ENCODE measurements at regions not wholly inside any gene's neighbourhood (a gene's known extent, or its start where the extent isn't known, plus 50 kb on each side); places are given as distances from the start of the nearest gene placed in this dataset.
"Not testable (repeated sequence)": the region's sequence is repeated elsewhere in the genome, so short reads cannot be mapped to it uniquely, and the experiment has no call there.

- TF ChIP-seq ATOH8 (CRISPR knock-in tag; IDR thresholded peaks at IDR 0.05; ENCODE audit: low read depth) = no peak
Measured at GRCh38 chr12:124698211-124698997, 131.0 kb upstream of the NCOR2 start (continued).

- WGBS (ENCODE audit: missing lambda C conversion rate) = 88% methylated on average over 11 of the region's 11 CpGs
- FAIRE-seq; DNase-seq (ENCODE audit: low read depth in 1 of 2, low spot score in 1 of 2); H3K4me3 ChIP-seq; ATAC-seq; POLR2A ChIA-PET; H3K9me3 ChIP-seq; H3K27ac ChIP-seq; H3K4me2 ChIP-seq: not testable (repeated sequence)
- peaks cover 18% of the 10 kb centered on the region for H3K4me1 ChIP-seq
- CTCF ChIA-PET = interaction anchor here (1.0 to 3.3 kb wide), 2 partner anchors 11 to 12 kb away, joined by 3 to 11 read pairs; no protein-coding TSS in a partner anchor
Measured at GRCh38 chr12:124697722-124698121, 130.3 kb upstream of the NCOR2 start.

GRCh38 chr12:124696693-124697476, 129.5 kb upstream of the NCOR2 start:
- TF ChIP-seq BCL3 (IDR thresholded peaks at IDR 0.05) (no peak), HES2 (IDR thresholded peaks at IDR 0.05) (no peak), FOSB (CRISPR knock-in tag; IDR thresholded peaks at IDR 0.05) (no peak), HOXB5 (CRISPR knock-in tag; IDR thresholded peaks at IDR 0.05) (no peak), POLR2A (IDR thresholded peaks at IDR 0.05; ENCODE audit: low read length) (no peak), BHLHE40 (IDR thresholded peaks at IDR 0.05; ENCODE audit: low read depth, low read length) (no peak), FOSL2 (IDR thresholded peaks at IDR 0.05) (no peak), FOSL2 (CRISPR knock-in tag; IDR thresholded peaks at IDR 0.05) (no peak), EP300 (IDR thresholded peaks at IDR 0.05) (no peak), EHMT2 (IDR thresholded peaks at IDR 0.05; ENCODE audit: low read depth) (no peak)
- H3K4me1 ChIP-seq = peaks cover 18% of the 10 kb centered on the region
- H3K4me2 ChIP-seq = no peak overlapping the region
- H3K9me3 ChIP-seq = peaks cover 7% of the 10 kb centered on the region; the same call in 2 of the 3 replicates
- no peak for ATAC-seq
- H3K27ac ChIP-seq = 0 out of 6 replicates have a peak overlapping the region, but pooled peaks of 1 of the 2 experiments have one; percentile 10
- 57% methylated on average over 3 of the region's 3 CpGs for WGBS (ENCODE audit: missing lambda C conversion rate)
- POLR2A ChIA-PET = no interaction called here
- no peak overlapping the region for H3K4me3 ChIP-seq
- no peak for FAIRE-seq
- DNase-seq (ENCODE audit: low read depth in 1 of 2, low spot score in 1 of 2) = no peak
- CTCF ChIA-PET = interaction anchor here (0.7 to 3.3 kb wide), 6 partner anchors 11 to 55 kb away, joined by 3 to 11 read pairs (median 4); no protein-coding TSS in a partner anchor

- ChIA-PET POLR2A (no interaction called here), CTCF (interaction anchor here (0.6 to 2.2 kb wide), 7 partner anchors 10 to 790 kb away, joined by 3 to 7 read pairs (median 3); no protein-coding TSS in a partner anchor)
- TF ChIP-seq FOSL2 (IDR thresholded peaks at IDR 0.05) (no peak), FOSL2 (CRISPR knock-in tag; IDR thresholded peaks at IDR 0.05) (no peak), GATA3 (IDR thresholded peaks at IDR 0.05; ENCODE audit: borderline replicate concordance) (no peak), REST (IDR thresholded peaks at IDR 0.05) (peak; percentile 73)
- ATAC-seq = peak in 1 of 2 experiments; percentile 40; a peak in 3 of 6 replicates
- peaks cover 10% of the 10 kb centered on the region; the same call in 2 of the 3 replicates for H3K4me1 ChIP-seq
- WGBS (ENCODE audit: missing lambda C conversion rate) = 70% methylated on average over 5 of the region's 5 CpGs
- H3K27ac ChIP-seq = no peak overlapping the region
- no peak for DNase-seq (ENCODE audit: low read depth in 1 of 2, low spot score in 1 of 2)
- H3K9me3 ChIP-seq = peaks cover 7% of the 10 kb centered on the region; the same call in 2 of the 3 replicates
- H3K4me3 ChIP-seq = no peak overlapping the region
- H3K4me2 ChIP-seq = no peak overlapping the region
- FAIRE-seq = no peak
Measured at GRCh38 chr12:124695861-124696260, 128.4 kb upstream of the NCOR2 start.

Data from A549 (cell line).